Keratinocyte (primary cell): ENCODE measurements at regions not wholly inside any gene's neighbourhood (a gene's known extent, or its start where the extent isn't known, plus 50 kb on each side); places are given as distances from the start of the nearest gene placed in this dataset.

Source experiments
- CTCF ChIP-seq, 3 experiments: IDR thresholded peaks in 1 of 3; conservative IDR thresholded peaks in 1 of 3; optimal IDR thresholded peaks in 1 of 3; 2 replicates in 2 of 3; 3 replicates in 1 of 3; pipeline versions ENCODE3 to v1.5.1; 2011; ENCODE audit warnings: low read length in 3 of 3, mild to moderate bottlenecking in 3 of 3, moderate library complexity in 2 of 3, control low read depth in 1 of 3, inconsistent platforms in 1 of 3; ENCODE audit not compliant: insufficient read depth in 2 of 3; ENCODE audit errors: extremely low read depth in 1 of 3
- EZH2 ChIP-seq: IDR thresholded peaks from one replicate; pipeline ENCODE4 v1.6.1; 2012; ENCODE audit warnings: inconsistent platforms, mild to moderate bottlenecking, low read length, moderate library complexity

- TF ChIP-seq CTCF (optimal IDR thresholded peaks at IDR 0.05 in 1 of 3, IDR thresholded peaks at IDR 0.05 in 1 of 3, conservative IDR thresholded peaks at IDR 0.05 in 1 of 3; ENCODE audit: extremely low read depth in 1 of 3, insufficient read depth in 2 of 3, low read length in 3 of 3) = no peak
- no peak for TF ChIP-seq EZH2
These were observed 681.3 kb upstream of the SLITRK1 start for GRCh38 chr13:84563611-84564010.
